Kidney glomerular epithelial cell (primary cell): ENCODE measurements at regions not wholly inside any gene's neighbourhood (a gene's known extent, or its start where the extent isn't known, plus 50 kb on each side); places are given as distances from the start of the nearest gene placed in this dataset.
A peak's percentile ranks its signal among the peaks of the same experiment; 100 is the strongest.
"Not testable (repeated sequence)": the region's sequence is repeated elsewhere in the genome, so short reads cannot be mapped to it uniquely, and the experiment has no call there.

Experiments used
- DNase-seq: peaks from one replicate; lab custom pipeline; 2025; lab: John Stamatoyannopoulos, UW

- no peak for DNase-seq
These were observed 97.7 kb upstream of the DOCK9 start for GRCh38 chr13:99075268-99076191.

- no peak for DNase-seq
These were observed 100.3 kb upstream of the DOCK9 start for GRCh38 chr13:99078017-99078771.

GRCh38 chr13:99080131-99080530, 102.3 kb upstream of the DOCK9 start:
- DNase-seq = no peak

GRCh38 chr13:99083981-99084380, 106.1 kb upstream of the DOCK9 start:
- DNase-seq = no peak

- peak; percentile 2 for DNase-seq
These were observed 107.4 kb upstream of the DOCK9 start for GRCh38 chr13:99085139-99085807.

- no peak for DNase-seq
These were observed 108.0 kb upstream of the DOCK9 start for GRCh38 chr13:99085808-99086266.

GRCh38 chr13:99086267-99087097, 108.6 kb upstream of the DOCK9 start:
- peak; percentile 11 for DNase-seq

GRCh38 chr13:99087098-99087953, 109.5 kb upstream of the DOCK9 start:
- DNase-seq = peak; percentile 84

- DNase-seq = peak; percentile 46
These were observed 110.2 kb upstream of the DOCK9 start for GRCh38 chr13:99087954-99088491.

- no peak for DNase-seq
These were observed 106.7 kb upstream of the UBAC2 start for GRCh38 chr13:99093997-99094396.

GRCh38 chr13:99101831-99102230, 98.8 kb upstream of the UBAC2 start:
- not testable (repeated sequence) for DNase-seq

- DNase-seq = no peak
These were observed 97.1 kb upstream of the UBAC2 start for GRCh38 chr13:99103536-99103935.

GRCh38 chr13:99104396-99104795, 96.3 kb upstream of the UBAC2 start:
- DNase-seq = no peak

GRCh38 chr13:99105160-99105559, 95.5 kb upstream of the UBAC2 start:
- DNase-seq = no peak

GRCh38 chr13:99113351-99113750, 87.3 kb upstream of the UBAC2 start:
- no peak for DNase-seq

- no peak for DNase-seq
These were observed 82.5 kb upstream of the UBAC2 start for GRCh38 chr13:99118179-99118578.

- no peak for DNase-seq
These were observed 81.0 kb upstream of the UBAC2 start for GRCh38 chr13:99119656-99120055.

GRCh38 chr13:99120751-99121150, 79.9 kb upstream of the UBAC2 start:
- DNase-seq = no peak

GRCh38 chr13:99122171-99122570, 78.5 kb upstream of the UBAC2 start:
- DNase-seq = no peak
